ENCODE measurements at regions not wholly inside any gene's neighbourhood (a gene's known extent, or its start where the extent isn't known, plus 50 kb on each side); places are given as distances from the start of the nearest gene placed in this dataset.

GRCh38 chr15:53830707-53831386, 71.4 kb upstream of the WDR72 start:
- Histone ChIP-seq H3K9me3 (ENCODE audit: control insufficient read depth, low read depth, low read length) (no peaks in the 10 kb centered on the region), H3K9me1 (ENCODE audit: control insufficient read depth, extremely low read depth, insufficient read depth, low read length) (no peaks in the 10 kb centered on the region), H3K4me2 (ENCODE audit: control insufficient read depth, extremely low read depth, insufficient read depth, low read depth, low read length) (no peak overlapping the region), H3K27me3 (ENCODE audit: control insufficient read depth, extremely low read depth, insufficient read depth, low read length) (no peaks in the 10 kb centered on the region), H3K79me2 (ENCODE audit: control insufficient read depth, insufficient read depth, low read length) (no peaks in the 10 kb centered on the region), H2AFZ (ENCODE audit: control insufficient read depth, low read length) (no peak overlapping the region), H4K20me1 (ENCODE audit: control insufficient read depth, extremely low read depth, insufficient read depth, low read length) (no peaks in the 10 kb centered on the region), H3K36me3 (ENCODE audit: control insufficient read depth in 2 of 2, extremely low read depth in 1 of 2, insufficient read depth in 2 of 2, low read length in 2 of 2) (no peaks in the 10 kb centered on the region), H3K4me3 (ENCODE audit: control insufficient read depth in 2 of 3, extremely low read depth in 1 of 3, insufficient read depth in 2 of 3, low read depth in 1 of 3, low read length in 3 of 3) (no peak overlapping the region), H3K9ac (ENCODE audit: control insufficient read depth, extremely low read depth, insufficient read depth, low read length) (no peak overlapping the region), H3K27ac (ENCODE audit: control insufficient read depth, insufficient read depth, low read length) (no peak overlapping the region), H3K4me1 (ENCODE audit: control insufficient read depth, extremely low read depth, insufficient read depth, low read length) (no peaks in the 10 kb centered on the region)
- dilution Hi-C loops (cut with MboI; ENCODE audit: extremely low pct_ligation_motif_present, low sequenced_read_pairs) = no loop called here
- FAIRE-seq (no peak), DNase-seq (ENCODE audit: low read depth, low spot score) (no peak)
- TF ChIP-seq EZH2 (IDR thresholded peaks at IDR 0.05; ENCODE audit: low read length) = no peak
- no peak for TF ChIP-seq CTCF (optimal IDR thresholded peaks at IDR 0.05 in 1 of 3, IDR thresholded peaks at IDR 0.05 in 1 of 3, conservative IDR thresholded peaks at IDR 0.05 in 1 of 3; ENCODE audit: extremely low read depth in 1 of 3, insufficient read depth in 2 of 3, low read length in 3 of 3)

DNA sequence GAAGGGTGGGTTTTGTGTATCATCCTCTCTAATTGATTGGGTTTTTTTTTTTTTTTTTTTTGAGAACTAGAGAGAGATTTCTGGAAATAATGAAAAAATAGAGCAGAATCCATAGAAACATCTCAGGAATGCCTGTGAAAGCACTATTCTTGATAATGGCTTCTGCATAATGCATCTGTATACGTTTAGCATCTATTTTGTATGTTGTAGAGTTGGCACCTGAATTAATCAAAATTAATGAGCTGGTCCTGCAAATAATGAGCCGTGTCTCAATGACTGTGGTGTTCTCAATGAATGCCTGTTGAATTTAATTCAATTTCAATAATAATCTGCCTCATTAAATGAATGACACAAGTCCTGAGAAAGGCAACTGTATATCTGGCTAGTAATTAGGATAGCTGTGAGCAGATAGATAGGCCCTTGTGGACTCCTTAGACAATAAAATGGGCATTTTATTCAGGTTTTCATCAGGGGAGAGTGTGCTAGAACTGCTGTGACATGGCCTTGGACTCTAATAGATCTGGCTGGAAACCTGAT, 70.5 kb upstream of the WDR72 start:
- Histone ChIP-seq H3K9me1 (ENCODE audit: control insufficient read depth, extremely low read depth, insufficient read depth, low read length) (no peaks in the 10 kb centered on the region), H3K27me3 (ENCODE audit: control insufficient read depth, extremely low read depth, insufficient read depth, low read length) (no peaks in the 10 kb centered on the region), H3K4me1 (ENCODE audit: control insufficient read depth, extremely low read depth, insufficient read depth, low read length) (no peaks in the 10 kb centered on the region), H3K36me3 (ENCODE audit: control insufficient read depth in 2 of 2, extremely low read depth in 1 of 2, insufficient read depth in 2 of 2, low read length in 2 of 2) (no peaks in the 10 kb centered on the region), H3K4me3 (ENCODE audit: control insufficient read depth in 2 of 3, extremely low read depth in 1 of 3, insufficient read depth in 2 of 3, low read depth in 1 of 3, low read length in 3 of 3) (no peak overlapping the region), H3K4me2 (ENCODE audit: control insufficient read depth, extremely low read depth, insufficient read depth, low read depth, low read length) (no peak overlapping the region), H3K9me3 (ENCODE audit: control insufficient read depth, low read depth, low read length) (no peaks in the 10 kb centered on the region), H3K79me2 (ENCODE audit: control insufficient read depth, insufficient read depth, low read length) (no peaks in the 10 kb centered on the region), H4K20me1 (ENCODE audit: control insufficient read depth, extremely low read depth, insufficient read depth, low read length) (no peaks in the 10 kb centered on the region), H3K27ac (ENCODE audit: control insufficient read depth, insufficient read depth, low read length) (no peak overlapping the region), H3K9ac (ENCODE audit: control insufficient read depth, extremely low read depth, insufficient read depth, low read length) (no peak overlapping the region), H2AFZ (ENCODE audit: control insufficient read depth, low read length) (no peak overlapping the region)
- DNase-seq (ENCODE audit: low read depth, low spot score) (no peak), FAIRE-seq (no peak)
- dilution Hi-C loops (cut with MboI; ENCODE audit: extremely low pct_ligation_motif_present, low sequenced_read_pairs) = no loop called here
- TF ChIP-seq CTCF (optimal IDR thresholded peaks at IDR 0.05 in 1 of 3, IDR thresholded peaks at IDR 0.05 in 1 of 3, conservative IDR thresholded peaks at IDR 0.05 in 1 of 3; ENCODE audit: extremely low read depth in 1 of 3, insufficient read depth in 2 of 3, low read length in 3 of 3) = no peak
- no peak for TF ChIP-seq EZH2 (IDR thresholded peaks at IDR 0.05; ENCODE audit: low read length)
